PC-3 (cell line): ENCODE measurements at regions not wholly inside any gene's neighbourhood (a gene's known extent, or its start where the extent isn't known, plus 50 kb on each side); places are given as distances from the start of the nearest gene placed in this dataset.
A peak's percentile ranks its signal among the peaks of the same experiment; 100 is the strongest.

Experiments
- ATAC-seq: fragments of 200-7000 bp; cut with Tn5 transposase; 2 replicates; pipeline ENCODE4 v1.9.1; 2020; ENCODE audit warnings: mild to moderate bottlenecking, moderate library complexity
- BruUV-seq: library from RNA; stranded (reverse); fragments of 400-500 nt; replicated peaks from 2 replicates; lab custom pipeline; 2021; lab: Mats Ljungman, UMichigan
- CTCF ChIA-PET: fragments of 300-600 bp; sonication (Branson Sonifier 250); formaldehyde crosslinking; loops from one replicate; lab custom pipeline; 2022; ENCODE audit warnings: antibody characterized with exemption; lab: Charles Lee
- POLR2A ChIA-PET: fragments of 300-600 bp; sonication (Branson Sonifier 250); formaldehyde crosslinking; loops from one replicate; lab custom pipeline; 2022; ENCODE audit warnings: antibody characterized with exemption; ENCODE audit not compliant: unreplicated experiment; lab: Charles Lee
- DNase-seq: peaks from one replicate; pipeline ENCODE4 v3.0.0-alpha.2; 2015
- H2AFZ ChIP-seq: fragments of 300-600 bp; sonication (generic); 2 replicates; pipeline ENCODE4 v1.6.0; 2016; ENCODE audit warnings: antibody characterized with exemption, low read length
- H3F3A ChIP-seq: fragments of 300-600 bp; sonication (generic); one replicate; pipeline ENCODE4 v1.6.0; 2017; ENCODE audit warnings: antibody characterized with exemption, low read length, control low read depth, mild to moderate bottlenecking; ENCODE audit not compliant: unreplicated experiment
- H3K27ac ChIP-seq: fragments of 300-600 bp; sonication (generic); 2 replicates; pipeline ENCODE4 v1.5.1; 2016; ENCODE audit warnings: mild to moderate bottlenecking, low read length
- H3K27me3 ChIP-seq: fragments of 300-600 bp; sonication (generic); 2 replicates; pipeline ENCODE4 v1.6.1; 2016; ENCODE audit warnings: low read length, mixed read lengths
- H3K36me3 ChIP-seq: fragments of 300-600 bp; sonication (generic); 2 replicates; pipeline ENCODE4 v1.6.1; 2016; ENCODE audit warnings: low read depth, mixed run types, low read length, mixed read lengths
- H3K4me1 ChIP-seq: fragments of 300-600 bp; sonication (generic); 2 replicates; pipeline ENCODE4 v1.5.1; 2016; ENCODE audit warnings: low read length; ENCODE audit not compliant: insufficient read depth
- H3K4me2 ChIP-seq: fragments of 300-600 bp; sonication (generic); 2 replicates; pipeline ENCODE4 v1.6.0; 2016; ENCODE audit warnings: low read length
- H3K4me3 ChIP-seq: fragments of 300-600 bp; sonication (generic); 2 replicates; pipeline ENCODE4 v1.5.1; 2016; ENCODE audit warnings: mild to moderate bottlenecking, low read length, mixed read lengths
- H3K79me2 ChIP-seq: fragments of 300-600 bp; sonication (generic); 2 replicates; pipeline ENCODE4 v1.6.1; 2017; ENCODE audit warnings: low read length, mixed read lengths
- H3K9ac ChIP-seq: fragments of 300-600 bp; sonication (generic); 2 replicates; pipeline ENCODE4 v1.6.0; 2016; ENCODE audit warnings: mild to moderate bottlenecking, low read length
- H3K9me2 ChIP-seq: fragments of 300-600 bp; sonication (generic); replicated peaks from 2 replicates; pipeline ENCODE4 v1.6.1; 2016; ENCODE audit warnings: mixed run types, low read length, mixed read lengths
- H3K9me3 ChIP-seq: fragments of 300-600 bp; sonication (generic); 2 replicates; pipeline ENCODE4 v1.6.1; 2016; ENCODE audit warnings: low read length, mixed read lengths
- H4K20me1 ChIP-seq: fragments of 300-600 bp; sonication (generic); 2 replicates; pipeline ENCODE4 v1.6.1; 2016; ENCODE audit warnings: low read length, mixed read lengths
- CTCF ChIP-seq: fragments of 300-600 bp; sonication (generic); conservative IDR thresholded peaks from 2 replicates; pipeline ENCODE4 v1.5.1; 2017; ENCODE audit warnings: antibody characterized with exemption, low read depth, mild to moderate bottlenecking, low read length
- EZH2 ChIP-seq: fragments of 300-600 bp; sonication (generic); IDR thresholded peaks from one replicate; pipeline ENCODE4 v1.6.1; 2017; ENCODE audit warnings: antibody characterized with exemption, mild to moderate bottlenecking, low read length; ENCODE audit not compliant: unreplicated experiment
- EZH2phosphoT487 ChIP-seq: fragments of 300-600 bp; sonication (generic); IDR thresholded peaks from 2 replicates; pipeline ENCODE4 v1.6.1; 2018; ENCODE audit warnings: mild to moderate bottlenecking, antibody characterized with exemption, low read length, borderline replicate concordance
- intact Hi-C: fragments of 100-400 bp; cut with micrococcal nuclease; formaldehyde crosslinking; loops from 2 replicates; pipeline ENCODE4 v1.9.0; 2023

- ATAC-seq = peak; percentile 78
- TF ChIP-seq CTCF (no peak), EZH2 (no peak), EZH2phosphoT487 (no peak)
- no peak overlapping the region for H3K9ac ChIP-seq
Observed at GRCh38 chr5:106116682-106117081, 1554.1 kb downstream of the EFNA5 start.

GRCh38 chr5:106113922-106114321 is 1556.8 kb downstream of the EFNA5 start:
- TF ChIP-seq CTCF = no peak
- no peak for TF ChIP-seq EZH2
- no peak for TF ChIP-seq EZH2phosphoT487
- no peaks in the 10 kb centered on the region for H3K27me3 ChIP-seq
- H3K4me3 ChIP-seq = no peak overlapping the region
- H3K9me3 ChIP-seq = no peaks in the 10 kb centered on the region
- no peaks in the 10 kb centered on the region for H3K79me2 ChIP-seq
- ChIA-PET POLR2A (no interaction called here), CTCF (no interaction called here)
- H3K4me2 ChIP-seq = no peak overlapping the region
- no peak overlapping the region for H3K27ac ChIP-seq
- H3K9ac ChIP-seq = no peak overlapping the region
- ATAC-seq (no peak), DNase-seq (no peak)
- H3K36me3 ChIP-seq = no peaks in the 10 kb centered on the region
- no peaks in the 10 kb centered on the region for H3K9me2 ChIP-seq
- no peaks in the 10 kb centered on the region for H3F3A ChIP-seq
- intact Hi-C loops = no loop called here
- H4K20me1 ChIP-seq = no peaks in the 10 kb centered on the region
- BruUV-seq = no TSS peak
- peaks cover 9% of the 10 kb centered on the region for H3K4me1 ChIP-seq
- no peak overlapping the region for H2AFZ ChIP-seq

More at GRCh38 chr5:106116682-106117081, 1554.1 kb downstream of the EFNA5 start:
- Histone ChIP-seq H3K4me3 (no peak overlapping the region), H4K20me1 (no peaks in the 10 kb centered on the region), H3K36me3 (no peaks in the 10 kb centered on the region), H3K27me3 (no peaks in the 10 kb centered on the region), H3K9me3 (no peaks in the 10 kb centered on the region), H2AFZ (0 out of 2 replicates have a peak overlapping the region, but pooled peaks have one; percentile 9), H3K79me2 (no peaks in the 10 kb centered on the region), H3K27ac (no peak overlapping the region), H3K4me1 (peaks cover 9% of the 10 kb centered on the region), H3K9me2 (no peaks in the 10 kb centered on the region), H3F3A (no peaks in the 10 kb centered on the region), H3K4me2 (peak overlapping the region; percentile 44)
- POLR2A ChIA-PET = interaction anchor here (0.8 kb wide), 1 partner anchor 126 kb away, joined by 4 read pairs; no protein-coding TSS in a partner anchor
- CTCF ChIA-PET = interaction anchor here (0.8 kb wide), 1 partner anchor 804 kb away, joined by 6 read pairs; no protein-coding TSS in a partner anchor
- intact Hi-C loops = no loop called here
- DNase-seq = peak; percentile 45
- BruUV-seq = no TSS peak

DNA sequence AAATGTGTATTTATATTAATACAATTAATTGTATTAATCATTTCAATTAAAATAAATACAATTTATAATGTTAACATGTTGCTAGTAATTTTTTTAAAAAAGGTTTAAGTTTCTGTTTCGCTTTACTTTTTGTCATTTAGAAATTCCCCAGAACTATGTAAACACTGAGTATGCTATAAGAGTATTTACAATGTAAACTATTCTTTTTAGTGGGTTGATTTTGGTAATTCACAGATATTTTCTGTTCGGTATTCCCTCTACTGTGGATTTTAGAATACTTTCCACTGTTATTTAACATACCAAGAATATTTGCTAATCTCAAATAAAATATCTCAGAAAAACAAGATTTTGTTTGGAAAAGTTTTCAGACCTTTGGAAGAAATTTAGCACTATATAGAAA is 1564.4 kb downstream of the EFNA5 start:
- CTCF ChIA-PET = no interaction called here
- Histone ChIP-seq H3K4me3 (no peak overlapping the region), H3K79me2 (no peaks in the 10 kb centered on the region), H3K27ac (no peak overlapping the region), H3K9me3 (no peaks in the 10 kb centered on the region), H3K9me2 (no peaks in the 10 kb centered on the region), H3K36me3 (no peaks in the 10 kb centered on the region), H3K27me3 (no peaks in the 10 kb centered on the region), H3F3A (no peaks in the 10 kb centered on the region), H4K20me1 (no peaks in the 10 kb centered on the region), H3K9ac (no peak overlapping the region), H3K4me2 (no peak overlapping the region), H3K4me1 (no peaks in the 10 kb centered on the region), H2AFZ (no peak overlapping the region)
- intact Hi-C loops = no loop called here
- no TSS peak for BruUV-seq
- POLR2A ChIA-PET = no interaction called here
- ATAC-seq (peak; percentile 43; the same call in 1 of the 2 replicates), DNase-seq (no peak)
- TF ChIP-seq CTCF (no peak), EZH2phosphoT487 (no peak), EZH2 (no peak)
